ENCODE measurements at regions not wholly inside any gene's neighbourhood (a gene's known extent, or its start where the extent isn't known, plus 50 kb on each side); places are given as distances from the start of the nearest gene placed in this dataset.

GRCh38 chr12:24036438-24037216, 87.2 kb upstream of the SOX5 start:
- Histone ChIP-seq H3K36me3 (no peaks in the 10 kb centered on the region), H3K27me3 (no peaks in the 10 kb centered on the region), H3K9me3 (no peaks in the 10 kb centered on the region), H3K4me1 (peaks cover 0 to 16% (median 3%) of the 10 kb centered on the region in 4 donors), H3K4me3 (no peak overlapping the region), H3K27ac (no peak overlapping the region)
- TF ChIP-seq POLR2A (IDR thresholded peaks at IDR 0.05) (no peak), CTCF (IDR thresholded peaks at IDR 0.05) (no peak), EP300 (IDR thresholded peaks at IDR 0.05) (no peak)
- WGBS, 2 donors: 91 to 95% methylated on average over 3 of the region's 3 CpGs
- no peak for DNase-seq (ENCODE audit: low spot score in 2 of 2)

DNA sequence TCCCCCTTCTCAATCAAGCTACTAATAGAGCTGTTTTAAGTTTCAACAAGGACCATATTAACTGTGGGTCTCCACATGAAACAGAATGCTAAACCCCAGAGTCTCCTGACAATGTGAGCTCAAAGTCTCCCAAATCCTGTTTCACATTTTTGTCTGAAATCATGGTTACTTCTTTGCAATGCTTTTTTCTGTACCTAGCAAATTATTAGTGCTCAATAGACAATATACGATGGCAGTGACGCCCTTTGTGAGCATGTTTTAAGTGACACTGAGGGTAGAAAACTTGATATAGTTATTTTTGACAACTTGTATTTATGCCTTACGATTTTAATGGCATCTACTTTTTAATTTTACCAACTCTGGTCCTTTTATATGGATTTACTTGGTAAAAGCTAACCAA, 85.4 kb upstream of the SOX5 start:
- TF ChIP-seq POLR2A (IDR thresholded peaks at IDR 0.05) (no peak), EP300 (IDR thresholded peaks at IDR 0.05) (no peak), CTCF (IDR thresholded peaks at IDR 0.05) (no peak)
- H3K36me3 ChIP-seq: no peaks in the 10 kb centered on the region
- 82 to 87% methylated on average over 3 of the region's 3 CpGs for WGBS, 2 donors
- DNase-seq (ENCODE audit: low spot score in 2 of 2): no peak
- no peaks in the 10 kb centered on the region for H3K9me3 ChIP-seq
- H3K27me3 ChIP-seq: no peaks in the 10 kb centered on the region
- H3K4me3 ChIP-seq: no peak overlapping the region
- H3K27ac ChIP-seq: peak overlapping the region in 1 of 4 donors; percentile 47
- peaks cover 0 to 16% (median 3%) of the 10 kb centered on the region in 4 donors for H3K4me1 ChIP-seq

DNA sequence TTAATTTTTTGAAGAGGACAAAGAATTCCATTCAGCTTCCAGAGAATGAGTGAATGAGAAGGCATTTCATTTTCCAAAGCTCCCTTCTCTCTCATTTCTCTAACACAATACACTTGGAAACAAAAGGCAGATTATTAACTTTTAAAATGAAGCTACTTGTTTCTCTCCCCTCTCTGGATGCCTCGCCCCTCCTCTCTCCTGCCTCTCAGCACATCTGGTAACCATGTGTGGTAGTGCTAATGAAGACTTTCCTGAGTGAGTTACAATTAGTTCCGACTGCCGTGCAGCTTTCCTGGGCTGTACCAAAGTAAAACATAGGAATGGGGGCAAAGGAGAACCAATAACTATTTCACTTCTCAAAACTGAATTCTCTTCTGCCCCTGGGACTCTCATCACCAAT, 84.7 kb upstream of the SOX5 start:
- Histone ChIP-seq H3K9me3 (no peaks in the 10 kb centered on the region), H3K27me3 (no peaks in the 10 kb centered on the region), H3K4me1 (peaks cover 0 to 16% (median 3%) of the 10 kb centered on the region in 4 donors), H3K27ac (peak overlapping the region in 1 of 4 donors; percentile 47), H3K36me3 (no peaks in the 10 kb centered on the region), H3K4me3 (no peak overlapping the region)
- 31 to 36% methylated on average over 3 of the region's 3 CpGs for WGBS, 2 donors
- TF ChIP-seq CTCF (IDR thresholded peaks at IDR 0.05) (no peak), EP300 (IDR thresholded peaks at IDR 0.05) (no peak), POLR2A (IDR thresholded peaks at IDR 0.05) (no peak)
- no peak for DNase-seq (ENCODE audit: low spot score in 2 of 2)

- no peak for TF ChIP-seq POLR2A (IDR thresholded peaks at IDR 0.05)
- TF ChIP-seq CTCF (IDR thresholded peaks at IDR 0.05): no peak
- no peak for TF ChIP-seq EP300 (IDR thresholded peaks at IDR 0.05)
- Histone ChIP-seq H3K9me3 (no peaks in the 10 kb centered on the region), H3K4me1 (peaks cover 0 to 4% (median 0%) of the 10 kb centered on the region in 4 donors), H3K4me3 (no peak overlapping the region), H3K27me3 (no peaks in the 10 kb centered on the region), H3K27ac (no peak overlapping the region), H3K36me3 (no peaks in the 10 kb centered on the region)
- DNase-seq (ENCODE audit: low spot score in 2 of 2): no peak
- WGBS, 2 donors: 60 to 84% methylated on average over 3 of the region's 3 CpGs
Measured at GRCh38 chr12:24027352-24027751, 77.9 kb upstream of the SOX5 start.

DNA sequence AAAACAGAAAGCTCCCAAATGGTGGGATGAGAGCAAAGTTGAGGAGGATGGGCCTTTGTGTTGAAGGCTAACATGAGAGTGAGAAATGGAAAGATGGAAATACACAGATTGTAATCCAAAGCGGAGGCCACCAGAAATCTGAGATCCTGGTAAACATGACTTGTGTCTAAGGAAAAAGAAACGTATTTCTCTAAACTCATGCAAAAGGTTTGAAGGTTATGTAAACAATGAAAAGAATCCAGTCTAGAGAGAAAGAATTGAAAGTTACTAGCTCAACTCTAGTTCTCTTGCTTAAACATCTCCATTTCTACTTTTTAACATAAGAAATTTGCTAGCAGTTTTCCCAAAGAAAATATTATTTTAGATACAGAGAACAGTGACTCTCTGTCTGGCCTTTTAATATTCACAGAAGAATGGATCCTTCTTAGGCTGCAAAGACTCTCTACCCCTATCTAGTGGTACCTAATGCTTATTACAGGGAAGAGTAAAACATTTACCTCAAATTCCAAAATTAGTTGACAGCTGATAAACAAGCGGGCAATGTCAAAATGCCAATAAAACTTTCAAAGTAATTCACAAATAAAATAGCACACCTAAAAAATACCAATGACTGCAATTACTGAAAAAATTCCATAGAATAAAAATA, 75.8 kb upstream of the SOX5 start:
- no peak for DNase-seq (ENCODE audit: low spot score in 2 of 2)
- Histone ChIP-seq H3K27ac (no peak overlapping the region), H3K36me3 (no peaks in the 10 kb centered on the region), H3K27me3 (no peaks in the 10 kb centered on the region), H3K9me3 (no peaks in the 10 kb centered on the region), H3K4me3 (no peak overlapping the region), H3K4me1 (peaks cover 0 to 14% (median 0%) of the 10 kb centered on the region in 4 donors)
- TF ChIP-seq EP300 (IDR thresholded peaks at IDR 0.05) (no peak), POLR2A (IDR thresholded peaks at IDR 0.05) (no peak), CTCF (IDR thresholded peaks at IDR 0.05) (peak in 1 of 5 experiments; percentile 16)
- WGBS, 2 donors: 65% methylated on average over 3 of the region's 3 CpGs
